BLaER1 treated with 17β-estradiol and CSF1 and Interleukin-3, amounts not matched to agents 10 nM and 100 nM (cell line): ENCODE measurements at regions not wholly inside any gene's neighbourhood (a gene's known extent, or its start where the extent isn't known, plus 50 kb on each side); places are given as distances from the start of the nearest gene placed in this dataset.

Experiments
- H3K27ac ChIP-seq, 11 experiments: shearing (Covaris generic); formaldehyde crosslinking; 2 replicates each; pipeline ENCODE4 v1.8.1; 2022
- H3K27me3 ChIP-seq, 11 experiments: shearing (Covaris generic); formaldehyde crosslinking; 2 replicates each; pipeline ENCODE4 v1.8.1; 2022
- H3K36me3 ChIP-seq, 11 experiments: shearing (Covaris generic); formaldehyde crosslinking; 2 replicates each; pipeline ENCODE4 v1.8.1; 2022
- H3K4me1 ChIP-seq, 10 experiments: shearing (Covaris generic); formaldehyde crosslinking; 2 replicates each; pipeline ENCODE4 v1.8.1; 2022
- H3K4me2 ChIP-seq, 11 experiments: shearing (Covaris generic); formaldehyde crosslinking; 2 replicates each; pipeline ENCODE4 v1.8.1; 2022
- H3K4me3 ChIP-seq, 10 experiments: shearing (Covaris generic); formaldehyde crosslinking; 2 replicates each; pipeline ENCODE4 v1.8.1; 2022
- H3K9ac ChIP-seq, 11 experiments: shearing (Covaris generic); formaldehyde crosslinking; 2 replicates each; pipeline ENCODE4 v1.8.1; 2022
- H3K9me3 ChIP-seq, 11 experiments: shearing (Covaris generic); formaldehyde crosslinking; replicated peaks in 1 of 11; 2 replicates each; pipeline ENCODE4 v1.8.1; 2022
- H4K20me1 ChIP-seq, 11 experiments: shearing (Covaris generic); formaldehyde crosslinking; 2 replicates each; pipeline ENCODE4 v1.8.1; 2022
- Cebpa-rat ChIP-seq, 11 experiments: shearing (Covaris generic); IDR thresholded peaks; 2 replicates each; pipeline ENCODE4 v1.8.1; 2022

- Histone ChIP-seq H3K4me3 (no peak overlapping the region), H3K27ac (no peak overlapping the region), H3K9ac (no peak overlapping the region), H4K20me1 (no peaks in the 10 kb centered on the region), H3K4me2 (no peak overlapping the region), H3K9me3 (peaks cover 4 to 24% (median 19%) of the 10 kb centered on the region in 11 experiments; a peak in 17 of 22 replicates), H3K27me3 (no peaks in the 10 kb centered on the region), H3K36me3 (no peaks in the 10 kb centered on the region), H3K4me1 (peaks cover 0 to 19% (median 13%) of the 10 kb centered on the region in 10 experiments; a peak in 18 of 20 replicates)
- no peak for TF ChIP-seq Cebpa-rat (IDR thresholded peaks at IDR 0.05)
Measured at GRCh38 chr6:156559162-156559690, 218.0 kb upstream of the ARID1B start.

GRCh38 chr6:156557911-156558259 is 219.3 kb upstream of the ARID1B start:
- Histone ChIP-seq H3K36me3 (no peaks in the 10 kb centered on the region), H3K9me3 (peaks cover 4 to 24% (median 19%) of the 10 kb centered on the region in 11 experiments; a peak in 17 of 22 replicates), H3K4me2 (peak overlapping the region in 10 of 11 experiments; percentile 46 to 73 (median 54); a peak in 14 of 22 replicates), H3K9ac (no peak overlapping the region), H3K4me3 (no peak overlapping the region), H3K27ac (no peak overlapping the region; a peak in 1 of 22 replicates), H3K4me1 (peaks cover 0 to 16% (median 13%) of the 10 kb centered on the region in 10 experiments; a peak in 18 of 20 replicates), H3K27me3 (no peaks in the 10 kb centered on the region), H4K20me1 (no peaks in the 10 kb centered on the region)
- no peak for TF ChIP-seq Cebpa-rat (IDR thresholded peaks at IDR 0.05)

GRCh38 chr6:156557251-156557910 is 219.8 kb upstream of the ARID1B start:
- Histone ChIP-seq H3K36me3 (no peaks in the 10 kb centered on the region), H3K4me1 (peaks cover 0 to 16% (median 13%) of the 10 kb centered on the region in 10 experiments; a peak in 18 of 20 replicates), H3K9ac (peak overlapping the region in 1 of 11 experiments; percentile 12; a peak in 2 of 22 replicates), H3K4me3 (no peak overlapping the region), H3K9me3 (peaks cover 4 to 24% (median 19%) of the 10 kb centered on the region in 11 experiments; a peak in 17 of 22 replicates), H3K27me3 (0 out of 22 replicates have a peak, but pooled peaks cover 0 to under 1% (median 0%) of the 10 kb centered on the region in 11 experiments), H3K4me2 (peak overlapping the region; percentile 46 to 73 (median 54)), H3K27ac (peak overlapping the region in 2 of 11 experiments; percentile 6 to 12; a peak in 3 of 22 replicates), H4K20me1 (no peaks in the 10 kb centered on the region)
- TF ChIP-seq Cebpa-rat (IDR thresholded peaks at IDR 0.05): no peak

- no peaks in the 10 kb centered on the region for H3K36me3 ChIP-seq
- TF ChIP-seq Cebpa-rat (IDR thresholded peaks at IDR 0.05): no peak
- H3K4me3 ChIP-seq: no peak overlapping the region
- H3K9me3 ChIP-seq: peaks cover 4 to 23% (median 19%) of the 10 kb centered on the region in 11 experiments; a peak in 17 of 22 replicates
- peak overlapping the region; percentile 46 to 73 (median 54); a peak in 20 of 22 replicates for H3K4me2 ChIP-seq
- H4K20me1 ChIP-seq: no peaks in the 10 kb centered on the region
- peaks cover 0 to 16% (median 13%) of the 10 kb centered on the region in 10 experiments; a peak in 18 of 20 replicates for H3K4me1 ChIP-seq
- no peak overlapping the region; a peak in 1 of 22 replicates for H3K9ac ChIP-seq
- H3K27ac ChIP-seq: peak overlapping the region in 1 of 11 experiments; percentile 6; a peak in 1 of 22 replicates
- 0 out of 22 replicates have a peak, but pooled peaks cover 0 to 6% (median 0%) of the 10 kb centered on the region in 11 experiments for H3K27me3 ChIP-seq
Measured at GRCh38 chr6:156556811-156557210, 220.4 kb upstream of the ARID1B start.

GRCh38 chr6:156555116-156555515 is 222.1 kb upstream of the ARID1B start:
- peaks cover 0 to 10% (median 6%) of the 10 kb centered on the region in 11 experiments; a peak in 13 of 22 replicates for H3K9me3 ChIP-seq
- no peaks in the 10 kb centered on the region for H3K36me3 ChIP-seq
- H3K4me3 ChIP-seq: no peak overlapping the region
- no peaks in the 10 kb centered on the region; a peak in 1 of 22 replicates for H4K20me1 ChIP-seq
- no peak overlapping the region for H3K27ac ChIP-seq
- H3K4me1 ChIP-seq: peaks cover 0 to 16% (median 13%) of the 10 kb centered on the region in 10 experiments; a peak in 18 of 20 replicates
- peaks cover 2 to 23% (median 8%) of the 10 kb centered on the region in 11 experiments; a peak in 16 of 22 replicates for H3K27me3 ChIP-seq
- no peak for TF ChIP-seq Cebpa-rat (IDR thresholded peaks at IDR 0.05)
- no peak overlapping the region for H3K4me2 ChIP-seq
- no peak overlapping the region for H3K9ac ChIP-seq

GRCh38 chr6:156554160-156554559 is 223.0 kb upstream of the ARID1B start:
- H3K9me3 ChIP-seq: peaks cover 0 to 2% (median 0%) of the 10 kb centered on the region in 11 experiments; a peak in 1 of 22 replicates
- H3K27ac ChIP-seq: no peak overlapping the region
- H3K4me1 ChIP-seq: peaks cover 0 to 16% (median 13%) of the 10 kb centered on the region in 10 experiments; a peak in 18 of 20 replicates
- H4K20me1 ChIP-seq: no peaks in the 10 kb centered on the region; a peak in 1 of 22 replicates
- no peak for TF ChIP-seq Cebpa-rat (IDR thresholded peaks at IDR 0.05)
- no peak overlapping the region for H3K4me3 ChIP-seq
- H3K4me2 ChIP-seq: no peak overlapping the region
- H3K9ac ChIP-seq: no peak overlapping the region
- no peaks in the 10 kb centered on the region for H3K36me3 ChIP-seq
- peaks cover 2 to 33% (median 13%) of the 10 kb centered on the region in 11 experiments; a peak in 17 of 22 replicates for H3K27me3 ChIP-seq

- Histone ChIP-seq H3K27me3 (peaks cover 2 to 38% (median 17%) of the 10 kb centered on the region in 11 experiments; a peak in 17 of 22 replicates), H3K4me1 (peaks cover 0 to 25% (median 14%) of the 10 kb centered on the region in 10 experiments; a peak in 18 of 20 replicates), H3K4me3 (no peak overlapping the region), H3K27ac (no peak overlapping the region), H4K20me1 (no peaks in the 10 kb centered on the region; a peak in 1 of 22 replicates), H3K9ac (no peak overlapping the region), H3K4me2 (no peak overlapping the region), H3K9me3 (no peaks in the 10 kb centered on the region), H3K36me3 (no peaks in the 10 kb centered on the region)
- no peak for TF ChIP-seq Cebpa-rat (IDR thresholded peaks at IDR 0.05)
Measured at GRCh38 chr6:156552849-156553248, 224.3 kb upstream of the ARID1B start.

GRCh38 chr6:156550949-156551348 is 226.2 kb upstream of the ARID1B start:
- Histone ChIP-seq H3K4me3 (no peak overlapping the region), H3K27me3 (peaks cover 2 to 39% (median 17%) of the 10 kb centered on the region in 11 experiments; a peak in 17 of 22 replicates), H3K36me3 (no peaks in the 10 kb centered on the region), H3K4me1 (peaks cover 0 to 11% (median 0%) of the 10 kb centered on the region in 10 experiments; a peak in 7 of 20 replicates), H4K20me1 (no peaks in the 10 kb centered on the region; a peak in 1 of 22 replicates), H3K9me3 (no peaks in the 10 kb centered on the region), H3K9ac (no peak overlapping the region), H3K4me2 (no peak overlapping the region), H3K27ac (no peak overlapping the region)
- TF ChIP-seq Cebpa-rat (IDR thresholded peaks at IDR 0.05): no peak

- Histone ChIP-seq H3K4me3 (no peak overlapping the region), H3K27ac (no peak overlapping the region), H3K27me3 (peaks cover 2 to 30% (median 16%) of the 10 kb centered on the region in 11 experiments; a peak in 17 of 22 replicates), H3K9ac (no peak overlapping the region), H4K20me1 (no peaks in the 10 kb centered on the region), H3K4me2 (no peak overlapping the region), H3K4me1 (peaks cover 0 to 11% (median 0%) of the 10 kb centered on the region in 10 experiments; a peak in 7 of 20 replicates), H3K9me3 (no peaks in the 10 kb centered on the region), H3K36me3 (no peaks in the 10 kb centered on the region)
- no peak for TF ChIP-seq Cebpa-rat (IDR thresholded peaks at IDR 0.05)
Measured at GRCh38 chr6:156545931-156546330, 231.2 kb upstream of the ARID1B start.
